ENCODE measurements at regions not wholly inside any gene's neighbourhood (a gene's known extent, or its start where the extent isn't known, plus 50 kb on each side); places are given as distances from the start of the nearest gene placed in this dataset.

GRCh38 chr3:157700405-157700804 is 197.2 kb upstream of the VEPH1 start:
- TF ChIP-seq CTCF (IDR thresholded peaks at IDR 0.05), result no peak
- TF ChIP-seq POLR2AphosphoS5 (IDR thresholded peaks at IDR 0.05), result no peak
